CD4-positive, alpha-beta memory T cell (primary cell): ENCODE measurements at regions not wholly inside any gene's neighbourhood (a gene's known extent, or its start where the extent isn't known, plus 50 kb on each side); places are given as distances from the start of the nearest gene placed in this dataset.

ENCODE experiments used
- CTCF ChIA-PET: fragments of 350-600 bp; sonication (Branson Sonifier 250); formaldehyde crosslinking; loops from one replicate; lab custom pipeline; 2021; ENCODE audit warnings: inconsistent platforms; ENCODE audit not compliant: partially characterized antibody; lab: Charles Lee
- POLR2A ChIA-PET: fragments of 350-600 bp; sonication (Branson Sonifier 250); formaldehyde crosslinking; loops from one replicate; lab custom pipeline; 2021; ENCODE audit not compliant: partially characterized antibody; lab: Charles Lee
- DNase-seq, 5 donors: peaks; one replicate each; pipeline versions ENCODE4 v3.0.0 to v3.0.0-alpha.2; 2020 to 2022; ENCODE audit warnings: mixed read lengths in 1 of 5
- H3K27ac ChIP-seq: one replicate; pipeline ENCODE4 v1.7.0; 2013; ENCODE audit warnings: low read depth, low read length
- H3K27me3 ChIP-seq: 2 replicates; pipeline ENCODE4 v1.7.0; 2013; ENCODE audit warnings: mild to moderate bottlenecking, low read length, moderate library complexity; ENCODE audit not compliant: insufficient read depth
- H3K36me3 ChIP-seq: 2 replicates; pipeline ENCODE4 v1.7.0; 2013; ENCODE audit warnings: mild to moderate bottlenecking, low read length, moderate library complexity; ENCODE audit not compliant: insufficient read depth
- H3K4me1 ChIP-seq: 2 replicates; pipeline ENCODE4 v1.7.0; 2013; ENCODE audit warnings: mild to moderate bottlenecking, low read length, moderate library complexity; ENCODE audit not compliant: insufficient read depth
- H3K4me3 ChIP-seq, 2 donors: one replicate each; pipeline ENCODE4 v1.7.0; 2013; ENCODE audit warnings: low read length in 2 of 2, mild to moderate bottlenecking in 1 of 2
- H3K9me3 ChIP-seq, 2 donors: one replicate each; pipeline ENCODE4 v1.7.0; 2013; ENCODE audit warnings: low read length in 2 of 2, control low read depth in 1 of 2; ENCODE audit not compliant: control insufficient read depth in 1 of 2
- H3K27ac Mint-ChIP-seq, 7 donors: one replicate each; pipeline ENCODE4 v1.8.0; 2020 to 2021; ENCODE audit warnings: mixed read lengths in 7 of 7, mild to moderate bottlenecking in 6 of 7, inconsistent platforms in 3 of 7, moderate library complexity in 3 of 7
- H3K27me3 Mint-ChIP-seq, 2 donors: one replicate each; pipeline ENCODE4 v1.8.0; 2020 to 2021; ENCODE audit warnings: mixed read lengths in 2 of 2
- H3K36me3 Mint-ChIP-seq, 2 donors: one replicate each; pipeline ENCODE4 v1.8.0; 2020 to 2021; ENCODE audit warnings: mixed read lengths in 2 of 2, inconsistent platforms in 1 of 2, mild to moderate bottlenecking in 1 of 2
- H3K4me1 Mint-ChIP-seq, 4 donors: one replicate each; pipeline ENCODE4 v1.8.0; 2020 to 2021; ENCODE audit warnings: mixed read lengths in 4 of 4, mild to moderate bottlenecking in 1 of 4
- H3K4me3 Mint-ChIP-seq, 8 donors: one replicate each; pipeline ENCODE4 v1.8.0; 2020 to 2021; ENCODE audit warnings: mixed read lengths in 8 of 8, mild to moderate bottlenecking in 7 of 8, moderate library complexity in 6 of 8, inconsistent platforms in 3 of 8
- H3K9me3 Mint-ChIP-seq, 8 donors: one replicate each; pipeline ENCODE4 v1.8.0; 2020 to 2021; ENCODE audit warnings: mixed read lengths in 8 of 8, mild to moderate bottlenecking in 5 of 8, inconsistent platforms in 3 of 8, moderate library complexity in 1 of 8
- intact Hi-C: fragments of 100-400 bp; cut with micrococcal nuclease; formaldehyde crosslinking; loops from one replicate; pipeline ENCODE4 v1.15.1; 2023

- Histone ChIP-seq H3K4me1 (peaks cover 19% of the 10 kb centered on the region), H3K27me3 (no peaks in the 10 kb centered on the region), H3K9me3 (no peaks in the 10 kb centered on the region), H3K36me3 (no peaks in the 10 kb centered on the region), H3K27ac (peak overlapping the region; percentile 13), H3K4me3 (peak overlapping the region; percentile 8 to 62)
- Mint-ChIP-seq H3K36me3 (no peaks in the 10 kb centered on the region), H3K27me3 (peaks cover 4% of the 10 kb centered on the region in 2 donors), H3K4me1 (peaks cover 8 to 25% (median 13%) of the 10 kb centered on the region in 4 donors), H3K4me3 (peak overlapping the region; percentile 88 to 95 (median 90)), H3K9me3 (peaks cover 0 to 2% (median 0%) of the 10 kb centered on the region in 8 donors), H3K27ac (peak overlapping the region; percentile 82 to 97 (median 92))
- intact Hi-C loops: no loop called here
- ChIA-PET CTCF (interaction anchor here (2.2 kb wide), 1 partner anchor 12 kb away, joined by 8 read pairs; no protein-coding TSS in a partner anchor), POLR2A (no interaction called here)
- peak in 4 of 5 donors; percentile 38 to 53 (median 44) for DNase-seq
These were observed 199.6 kb downstream of the HRH4 start for GRCh38 chr18:24659827-24660720.

GRCh38 chr18:24660956-24661355 lies 200.5 kb downstream of the HRH4 start:
- Mint-ChIP-seq H3K9me3 (peaks cover 0 to 2% (median 0%) of the 10 kb centered on the region in 8 donors), H3K27me3 (peaks cover 4% of the 10 kb centered on the region in 2 donors), H3K36me3 (no peaks in the 10 kb centered on the region), H3K27ac (peak overlapping the region in 5 of 7 donors; percentile 3 to 94 (median 82)), H3K4me3 (peak overlapping the region in 7 of 8 donors; percentile 19 to 95 (median 52)), H3K4me1 (peaks cover 8 to 25% (median 13%) of the 10 kb centered on the region in 4 donors)
- H3K4me3 ChIP-seq: no peak overlapping the region
- H3K9me3 ChIP-seq: no peaks in the 10 kb centered on the region
- H3K4me1 ChIP-seq: peaks cover 19% of the 10 kb centered on the region
- intact Hi-C loops: no loop called here
- DNase-seq: no peak
- H3K36me3 ChIP-seq: no peaks in the 10 kb centered on the region
- H3K27me3 ChIP-seq: no peaks in the 10 kb centered on the region
- POLR2A ChIA-PET: no interaction called here
- CTCF ChIA-PET: interaction anchor here (0.9 to 2.2 kb wide), 2 partner anchors 11 to 172 kb away, joined by 3 to 8 read pairs; no protein-coding TSS in a partner anchor
- peak overlapping the region; percentile 13 for H3K27ac ChIP-seq

GRCh38 chr18:24662412-24662821 lies 202.0 kb downstream of the HRH4 start:
- Histone ChIP-seq H3K4me3 (no peak overlapping the region), H3K9me3 (no peaks in the 10 kb centered on the region), H3K27me3 (no peaks in the 10 kb centered on the region), H3K4me1 (peaks cover 19% of the 10 kb centered on the region), H3K36me3 (no peaks in the 10 kb centered on the region), H3K27ac (no peak overlapping the region)
- ChIA-PET CTCF (no interaction called here), POLR2A (no interaction called here)
- H3K36me3 Mint-ChIP-seq: no peaks in the 10 kb centered on the region
- peaks cover 0 to 2% (median 0%) of the 10 kb centered on the region in 8 donors for H3K9me3 Mint-ChIP-seq
- H3K27me3 Mint-ChIP-seq: peaks cover 5% of the 10 kb centered on the region in 2 donors
- intact Hi-C loops: no loop called here
- no peak overlapping the region for H3K27ac Mint-ChIP-seq
- H3K4me3 Mint-ChIP-seq: no peak overlapping the region
- peaks cover 8 to 20% (median 13%) of the 10 kb centered on the region in 4 donors for H3K4me1 Mint-ChIP-seq
- no peak for DNase-seq

- Mint-ChIP-seq H3K4me1 (peaks cover 8 to 20% (median 13%) of the 10 kb centered on the region in 4 donors), H3K9me3 (peaks cover 0 to 2% (median 0%) of the 10 kb centered on the region in 8 donors), H3K4me3 (no peak overlapping the region), H3K27me3 (peaks cover 5 to 6% of the 10 kb centered on the region in 2 donors), H3K36me3 (no peaks in the 10 kb centered on the region), H3K27ac (peak overlapping the region in 1 of 7 donors; percentile 49)
- POLR2A ChIA-PET: no interaction called here
- intact Hi-C loops: no loop called here
- no peak for DNase-seq
- Histone ChIP-seq H3K27me3 (no peaks in the 10 kb centered on the region), H3K4me1 (peaks cover 19% of the 10 kb centered on the region), H3K9me3 (no peaks in the 10 kb centered on the region), H3K4me3 (no peak overlapping the region), H3K27ac (no peak overlapping the region), H3K36me3 (no peaks in the 10 kb centered on the region)
- CTCF ChIA-PET: no interaction called here
These were observed 202.6 kb downstream of the HRH4 start for GRCh38 chr18:24663026-24663425.

GRCh38 chr18:24669015-24669414 lies 208.6 kb downstream of the HRH4 start:
- Histone ChIP-seq H3K36me3 (no peaks in the 10 kb centered on the region), H3K27ac (no peak overlapping the region), H3K4me1 (no peaks in the 10 kb centered on the region), H3K27me3 (no peaks in the 10 kb centered on the region), H3K9me3 (no peaks in the 10 kb centered on the region), H3K4me3 (no peak overlapping the region)
- Mint-ChIP-seq H3K27me3 (peaks cover 5 to 7% of the 10 kb centered on the region in 2 donors), H3K9me3 (peaks cover 0 to 4% (median 0%) of the 10 kb centered on the region in 8 donors), H3K4me3 (no peak overlapping the region), H3K4me1 (no peaks in the 10 kb centered on the region), H3K36me3 (no peaks in the 10 kb centered on the region), H3K27ac (no peak overlapping the region)
- ChIA-PET POLR2A (no interaction called here), CTCF (no interaction called here)
- intact Hi-C loops: no loop called here
- DNase-seq: no peak

- H3K27me3 ChIP-seq: no peaks in the 10 kb centered on the region
- no peaks in the 10 kb centered on the region for H3K36me3 Mint-ChIP-seq
- H3K4me1 ChIP-seq: no peaks in the 10 kb centered on the region
- intact Hi-C loops: no loop called here
- no peaks in the 10 kb centered on the region for H3K36me3 ChIP-seq
- H3K27ac ChIP-seq: no peak overlapping the region
- no peaks in the 10 kb centered on the region for H3K4me1 Mint-ChIP-seq
- no peak overlapping the region for H3K27ac Mint-ChIP-seq
- no peak for DNase-seq
- no peaks in the 10 kb centered on the region for H3K9me3 ChIP-seq
- peaks cover 0 to 4% (median 0%) of the 10 kb centered on the region in 8 donors for H3K9me3 Mint-ChIP-seq
- ChIA-PET POLR2A (no interaction called here), CTCF (no interaction called here)
- no peak overlapping the region for H3K4me3 ChIP-seq
- H3K4me3 Mint-ChIP-seq: no peak overlapping the region
- peaks cover 5 to 7% of the 10 kb centered on the region in 2 donors for H3K27me3 Mint-ChIP-seq
These were observed 209.1 kb downstream of the HRH4 start for GRCh38 chr18:24669502-24669901.
